ENCODE measurements at regions not wholly inside any gene's neighbourhood (a gene's known extent, or its start where the extent isn't known, plus 50 kb on each side); places are given as distances from the start of the nearest gene placed in this dataset.

GRCh38 chr2:3952866-3953516 lies 249.6 kb downstream of the DCDC2C start:
- DNase-seq (ENCODE audit: low read depth) = no peak
- no peak overlapping the region for H3K4me3 ChIP-seq (ENCODE audit: low read depth, low read length)
- ChIA-PET CTCF (no interaction called here), POLR2A (no interaction called here)
- no peak for TF ChIP-seq CTCF (IDR thresholded peaks at IDR 0.05; ENCODE audit: insufficient read depth, low read depth, low read length)
- no peaks in the 10 kb centered on the region for H3K36me3 ChIP-seq (ENCODE audit: control insufficient read depth, insufficient read depth, low read length)
- H3K27me3 ChIP-seq (ENCODE audit: control insufficient read depth, insufficient read depth, low read length) = no peaks in the 10 kb centered on the region

- CTCF ChIA-PET = no interaction called here
- no peak overlapping the region for H3K4me3 ChIP-seq (ENCODE audit: low read depth, low read length)
- POLR2A ChIA-PET = no interaction called here
- no peaks in the 10 kb centered on the region for H3K36me3 ChIP-seq (ENCODE audit: control insufficient read depth, insufficient read depth, low read length)
- DNase-seq (ENCODE audit: low read depth) = no peak
- no peak for TF ChIP-seq CTCF (IDR thresholded peaks at IDR 0.05; ENCODE audit: insufficient read depth, low read depth, low read length)
- H3K27me3 ChIP-seq (ENCODE audit: control insufficient read depth, insufficient read depth, low read length) = no peaks in the 10 kb centered on the region
Observed at GRCh38 chr2:3954261-3954660, 250.9 kb downstream of the DCDC2C start.

DNA sequence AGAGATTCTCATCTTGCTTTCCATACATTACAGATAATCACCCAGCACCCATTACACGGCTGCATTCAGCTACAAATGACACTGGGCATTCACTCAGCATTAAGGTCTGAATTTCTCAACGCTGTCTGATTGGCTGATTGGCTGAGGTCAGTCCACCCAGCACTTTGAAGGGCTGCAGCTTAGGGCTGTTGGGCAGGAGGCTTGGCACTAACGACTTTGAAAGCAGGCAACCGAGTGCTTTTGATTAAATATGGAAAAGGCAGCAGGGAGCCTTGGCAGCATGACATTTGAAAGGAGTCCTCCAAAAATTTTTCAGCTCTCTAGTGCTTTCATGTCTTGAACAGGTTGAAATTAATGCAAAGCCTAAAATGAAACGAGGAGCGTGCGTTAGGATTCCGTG lies 253.0 kb downstream of the DCDC2C start:
- no peak overlapping the region for H3K4me3 ChIP-seq (ENCODE audit: low read depth, low read length)
- TF ChIP-seq CTCF (IDR thresholded peaks at IDR 0.05; ENCODE audit: insufficient read depth, low read depth, low read length) = no peak
- ChIA-PET POLR2A (no interaction called here), CTCF (no interaction called here)
- no peak for DNase-seq (ENCODE audit: low read depth)
- no peaks in the 10 kb centered on the region for H3K27me3 ChIP-seq (ENCODE audit: control insufficient read depth, insufficient read depth, low read length)
- H3K36me3 ChIP-seq (ENCODE audit: control insufficient read depth, insufficient read depth, low read length) = no peaks in the 10 kb centered on the region

GRCh38 chr2:3956892-3957291 lies 253.5 kb downstream of the DCDC2C start:
- Histone ChIP-seq H3K4me3 (ENCODE audit: low read depth, low read length) (no peak overlapping the region), H3K27me3 (ENCODE audit: control insufficient read depth, insufficient read depth, low read length) (no peaks in the 10 kb centered on the region), H3K36me3 (ENCODE audit: control insufficient read depth, insufficient read depth, low read length) (no peaks in the 10 kb centered on the region)
- no peak for TF ChIP-seq CTCF (IDR thresholded peaks at IDR 0.05; ENCODE audit: insufficient read depth, low read depth, low read length)
- no peak for DNase-seq (ENCODE audit: low read depth)
- POLR2A ChIA-PET = no interaction called here
- CTCF ChIA-PET = no interaction called here

DNA sequence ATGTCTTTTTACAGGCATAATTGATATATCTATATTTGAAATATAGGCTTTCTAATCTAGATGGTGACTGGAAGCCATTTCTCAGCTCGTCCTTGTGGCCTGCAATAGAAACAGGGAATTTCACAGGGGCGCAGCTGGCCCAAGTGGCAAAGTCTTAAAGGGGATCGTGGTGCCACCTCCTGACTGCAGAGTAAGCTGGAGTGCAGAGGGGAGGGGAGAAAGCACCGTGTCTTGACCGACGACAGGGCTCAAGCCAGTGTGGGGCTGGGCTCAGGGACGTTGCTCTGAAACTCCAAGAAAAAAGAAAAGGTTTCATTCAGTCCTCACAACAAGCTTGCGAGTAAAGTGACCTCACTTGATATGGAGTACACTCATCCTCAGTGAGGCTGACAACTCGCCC lies 255.1 kb downstream of the DCDC2C start:
- TF ChIP-seq CTCF (IDR thresholded peaks at IDR 0.05; ENCODE audit: insufficient read depth, low read depth, low read length) = no peak
- H3K27me3 ChIP-seq (ENCODE audit: control insufficient read depth, insufficient read depth, low read length) = no peaks in the 10 kb centered on the region
- CTCF ChIA-PET = no interaction called here
- POLR2A ChIA-PET = no interaction called here
- H3K4me3 ChIP-seq (ENCODE audit: low read depth, low read length) = no peak overlapping the region
- DNase-seq (ENCODE audit: low read depth) = no peak
- H3K36me3 ChIP-seq (ENCODE audit: control insufficient read depth, insufficient read depth, low read length) = no peaks in the 10 kb centered on the region

Data from BJ (cell line).